Kidney epithelial cell (primary cell): ENCODE measurements at regions not wholly inside any gene's neighbourhood (a gene's known extent, or its start where the extent isn't known, plus 50 kb on each side); places are given as distances from the start of the nearest gene placed in this dataset.

Source experiments
- DNase-seq: peaks from one replicate; pipeline ENCODE4 v3.0.0-alpha.2; 2010; ENCODE audit warnings: low read depth
- H3K27me3 ChIP-seq: 2 replicates; pipeline ENCODE4 v1.6.0; 2011; ENCODE audit warnings: low read length; ENCODE audit not compliant: control insufficient read depth, insufficient read depth
- H3K36me3 ChIP-seq: 2 replicates; pipeline ENCODE4 v1.5.1; 2011; ENCODE audit warnings: low read length; ENCODE audit not compliant: control insufficient read depth, insufficient read depth
- H3K4me3 ChIP-seq: 2 replicates; pipeline ENCODE4 v1.5.1; 2011; ENCODE audit warnings: low read depth, mild to moderate bottlenecking, control low read depth, low read length
- TF ChIP-seq, protein P1 (sequence below): IDR thresholded peaks from 2 replicates; pipeline ENCODE4 v1.5.1; 2011; ENCODE audit warnings: mild to moderate bottlenecking, moderate library complexity, low read length, control low read depth, inconsistent platforms; ENCODE audit not compliant: insufficient read depth, poor library complexity, severe bottlenecking

GRCh38 chr12:59070322-59070933 lies 150.1 kb upstream of the LRIG3 start:
- TF ChIP-seq, protein P1, sequence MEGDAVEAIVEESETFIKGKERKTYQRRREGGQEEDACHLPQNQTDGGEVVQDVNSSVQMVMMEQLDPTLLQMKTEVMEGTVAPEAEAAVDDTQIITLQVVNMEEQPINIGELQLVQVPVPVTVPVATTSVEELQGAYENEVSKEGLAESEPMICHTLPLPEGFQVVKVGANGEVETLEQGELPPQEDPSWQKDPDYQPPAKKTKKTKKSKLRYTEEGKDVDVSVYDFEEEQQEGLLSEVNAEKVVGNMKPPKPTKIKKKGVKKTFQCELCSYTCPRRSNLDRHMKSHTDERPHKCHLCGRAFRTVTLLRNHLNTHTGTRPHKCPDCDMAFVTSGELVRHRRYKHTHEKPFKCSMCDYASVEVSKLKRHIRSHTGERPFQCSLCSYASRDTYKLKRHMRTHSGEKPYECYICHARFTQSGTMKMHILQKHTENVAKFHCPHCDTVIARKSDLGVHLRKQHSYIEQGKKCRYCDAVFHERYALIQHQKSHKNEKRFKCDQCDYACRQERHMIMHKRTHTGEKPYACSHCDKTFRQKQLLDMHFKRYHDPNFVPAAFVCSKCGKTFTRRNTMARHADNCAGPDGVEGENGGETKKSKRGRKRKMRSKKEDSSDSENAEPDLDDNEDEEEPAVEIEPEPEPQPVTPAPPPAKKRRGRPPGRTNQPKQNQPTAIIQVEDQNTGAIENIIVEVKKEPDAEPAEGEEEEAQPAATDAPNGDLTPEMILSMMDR, result no peak
- Histone ChIP-seq H3K27me3 (no peaks in the 10 kb centered on the region), H3K4me3 (no peak overlapping the region), H3K36me3 (no peaks in the 10 kb centered on the region)
- DNase-seq, result no peak

DNA sequence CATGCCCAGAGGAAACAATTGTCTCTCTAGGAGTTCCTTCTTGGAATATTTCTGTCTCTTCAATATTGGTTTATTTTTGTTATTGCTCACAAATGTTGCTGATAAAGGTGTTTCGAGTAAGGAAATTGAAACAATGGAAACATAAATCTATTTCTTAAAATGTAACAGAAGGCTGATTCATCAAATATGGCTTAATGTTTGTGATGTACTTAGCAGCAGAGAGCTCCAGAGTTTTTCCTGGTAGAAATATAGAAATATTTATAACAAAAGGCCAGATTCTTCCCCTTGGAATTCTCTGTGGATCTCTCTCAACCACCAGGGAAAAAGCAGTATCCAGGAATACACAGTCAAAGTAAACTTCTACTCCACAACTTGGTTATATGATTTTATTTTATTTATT lies 149.2 kb upstream of the LRIG3 start:
- no peaks in the 10 kb centered on the region for H3K36me3 ChIP-seq
- H3K27me3 ChIP-seq, result no peaks in the 10 kb centered on the region
- DNase-seq, result no peak
- TF ChIP-seq, protein P1, result no peak
- H3K4me3 ChIP-seq, result no peak overlapping the region

- TF ChIP-seq, protein P1, result no peak
- H3K36me3 ChIP-seq, result no peaks in the 10 kb centered on the region
- H3K4me3 ChIP-seq, result no peak overlapping the region
- H3K27me3 ChIP-seq, result no peaks in the 10 kb centered on the region
- DNase-seq, result no peak
Measured at GRCh38 chr12:59068436-59068835, 148.1 kb upstream of the LRIG3 start.

- H3K4me3 ChIP-seq, result no peak overlapping the region
- peak; percentile 97 for DNase-seq
- TF ChIP-seq, protein P1, result no peak
Measured at GRCh38 chr12:59067083-59067482, 146.8 kb upstream of the LRIG3 start.

DNA sequence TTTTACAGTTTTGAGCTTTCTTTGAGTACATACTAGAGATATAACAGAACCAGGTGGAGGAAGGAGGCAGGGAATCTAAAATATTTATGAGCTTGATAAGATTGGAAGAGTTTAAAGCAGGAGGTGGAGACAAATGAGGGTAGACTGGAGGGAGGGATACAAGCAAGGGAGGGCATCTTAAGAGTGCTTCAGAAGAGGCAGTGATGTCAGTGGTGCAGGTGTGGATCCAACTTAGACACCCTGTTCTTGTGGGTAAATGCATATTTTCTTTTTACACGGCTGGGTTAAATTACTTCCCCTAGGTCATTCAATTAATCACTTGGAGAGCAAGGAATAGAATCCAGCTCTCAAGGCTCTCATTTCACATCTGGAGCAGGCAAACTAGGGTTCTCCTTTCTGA lies 146.1 kb upstream of the LRIG3 start:
- no peak overlapping the region for H3K4me3 ChIP-seq
- DNase-seq, result peak; percentile 57

More at GRCh38 chr12:59067083-59067482, 146.8 kb upstream of the LRIG3 start:
- Histone ChIP-seq H3K36me3 (no peaks in the 10 kb centered on the region), H3K27me3 (no peaks in the 10 kb centered on the region)

More for the DNA sequence above, 146.1 kb upstream of the LRIG3 start:
- TF ChIP-seq, protein P1, result no peak
- H3K36me3 ChIP-seq, result no peaks in the 10 kb centered on the region
- no peaks in the 10 kb centered on the region for H3K27me3 ChIP-seq
